Ovary (tissue), 3 donors: ENCODE measurements at regions not wholly inside any gene's neighbourhood (a gene's known extent, or its start where the extent isn't known, plus 50 kb on each side); places are given as distances from the start of the nearest gene placed in this dataset.

Source experiments
- CTCF ChIP-seq, 3 donors: fragments of 450-650 bp in 2 of 3; fragments of 200-600 bp in 1 of 3; IDR thresholded peaks; one replicate each; pipeline versions ENCODE4 v1.5.1 to v1.8.0; 2016 to 2022; ENCODE audit warnings: antibody characterized with exemption in 3 of 3, mild to moderate bottlenecking in 1 of 3
- EP300 ChIP-seq: sonication (generic); formaldehyde crosslinking; IDR thresholded peaks from one replicate; pipeline ENCODE4 v1.6.1; 2017; ENCODE audit warnings: antibody characterized with exemption
- donor health status: DM: no; HTN: no; CAD: no.

GRCh38 chr5:125286271-125286670 is 539.8 kb upstream of the ZNF608 start:
- no peak for TF ChIP-seq EP300
- no peak for TF ChIP-seq CTCF (IDR thresholded peaks at IDR 0.05)
